ENCODE measurements at regions not wholly inside any gene's neighbourhood (a gene's known extent, or its start where the extent isn't known, plus 50 kb on each side); places are given as distances from the start of the nearest gene placed in this dataset.
"Not testable (repeated sequence)": the region's sequence is repeated elsewhere in the genome, so short reads cannot be mapped to it uniquely, and the experiment has no call there.

DNA sequence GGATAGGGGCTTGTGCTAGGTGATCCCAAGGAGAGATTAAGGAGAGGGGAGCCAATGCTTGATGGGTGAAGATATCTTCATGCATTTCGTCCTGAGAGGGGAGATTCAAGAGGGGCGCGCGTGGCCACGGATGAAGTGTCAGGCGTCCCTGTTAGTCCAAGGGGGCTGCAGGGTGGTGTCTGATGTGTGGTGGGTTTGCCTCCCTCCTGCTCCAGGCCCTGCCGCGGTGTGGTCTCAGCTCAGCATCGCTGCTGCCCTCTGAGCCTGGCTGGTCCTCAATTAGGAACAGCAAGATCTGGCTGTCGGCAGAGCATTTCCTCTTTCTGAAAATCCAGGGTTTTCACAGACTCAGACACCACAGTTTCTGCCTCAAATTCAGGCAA is 318.0 kb downstream of the THBS2 start:
- H2AFZ ChIP-seq (replicated peaks) = peak overlapping the region; percentile 6
- no peaks in the 10 kb centered on the region for H3F3A ChIP-seq (ENCODE audit: low read depth)
- no peaks in the 10 kb centered on the region for H3K36me3 Mint-ChIP-seq
- H4K20me1 ChIP-seq (ENCODE audit: low read depth) = no peaks in the 10 kb centered on the region
- H3K27me3 Mint-ChIP-seq (ENCODE audit: insufficient read depth, low read depth) = peaks cover 5% of the 10 kb centered on the region
- no peak for TF ChIP-seq EZH2 (IDR thresholded peaks at IDR 0.05)
- TF ChIP-seq, protein P1, sequence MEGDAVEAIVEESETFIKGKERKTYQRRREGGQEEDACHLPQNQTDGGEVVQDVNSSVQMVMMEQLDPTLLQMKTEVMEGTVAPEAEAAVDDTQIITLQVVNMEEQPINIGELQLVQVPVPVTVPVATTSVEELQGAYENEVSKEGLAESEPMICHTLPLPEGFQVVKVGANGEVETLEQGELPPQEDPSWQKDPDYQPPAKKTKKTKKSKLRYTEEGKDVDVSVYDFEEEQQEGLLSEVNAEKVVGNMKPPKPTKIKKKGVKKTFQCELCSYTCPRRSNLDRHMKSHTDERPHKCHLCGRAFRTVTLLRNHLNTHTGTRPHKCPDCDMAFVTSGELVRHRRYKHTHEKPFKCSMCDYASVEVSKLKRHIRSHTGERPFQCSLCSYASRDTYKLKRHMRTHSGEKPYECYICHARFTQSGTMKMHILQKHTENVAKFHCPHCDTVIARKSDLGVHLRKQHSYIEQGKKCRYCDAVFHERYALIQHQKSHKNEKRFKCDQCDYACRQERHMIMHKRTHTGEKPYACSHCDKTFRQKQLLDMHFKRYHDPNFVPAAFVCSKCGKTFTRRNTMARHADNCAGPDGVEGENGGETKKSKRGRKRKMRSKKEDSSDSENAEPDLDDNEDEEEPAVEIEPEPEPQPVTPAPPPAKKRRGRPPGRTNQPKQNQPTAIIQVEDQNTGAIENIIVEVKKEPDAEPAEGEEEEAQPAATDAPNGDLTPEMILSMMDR (IDR thresholded peaks at IDR 0.05) = no peak
- no peak for TF ChIP-seq EZH2phosphoT487 (IDR thresholded peaks at IDR 0.05)
- H3K27ac ChIP-seq = no peak overlapping the region
- no peaks in the 10 kb centered on the region for H3K36me3 ChIP-seq
- no peak overlapping the region for H3K4me3 ChIP-seq
- H3K4me1 ChIP-seq = no peaks in the 10 kb centered on the region
- no peak overlapping the region for H3K27ac Mint-ChIP-seq
- H3K4me1 Mint-ChIP-seq = peaks cover 10% of the 10 kb centered on the region
- H3K4me2 ChIP-seq = no peak overlapping the region
- H3K9ac ChIP-seq = no peak overlapping the region
- H3K4me3 Mint-ChIP-seq = no peak overlapping the region
- peaks cover 16% of the 10 kb centered on the region for H3K9me3 Mint-ChIP-seq
- no peaks in the 10 kb centered on the region for H3K79me2 ChIP-seq (ENCODE audit: low read depth)
- no peaks in the 10 kb centered on the region for H3K27me3 ChIP-seq
- DNase-seq (ENCODE audit: low spot score) = no peak
- peaks cover 9% of the 10 kb centered on the region for H3K9me3 ChIP-seq (ENCODE audit: low read depth)

DNA sequence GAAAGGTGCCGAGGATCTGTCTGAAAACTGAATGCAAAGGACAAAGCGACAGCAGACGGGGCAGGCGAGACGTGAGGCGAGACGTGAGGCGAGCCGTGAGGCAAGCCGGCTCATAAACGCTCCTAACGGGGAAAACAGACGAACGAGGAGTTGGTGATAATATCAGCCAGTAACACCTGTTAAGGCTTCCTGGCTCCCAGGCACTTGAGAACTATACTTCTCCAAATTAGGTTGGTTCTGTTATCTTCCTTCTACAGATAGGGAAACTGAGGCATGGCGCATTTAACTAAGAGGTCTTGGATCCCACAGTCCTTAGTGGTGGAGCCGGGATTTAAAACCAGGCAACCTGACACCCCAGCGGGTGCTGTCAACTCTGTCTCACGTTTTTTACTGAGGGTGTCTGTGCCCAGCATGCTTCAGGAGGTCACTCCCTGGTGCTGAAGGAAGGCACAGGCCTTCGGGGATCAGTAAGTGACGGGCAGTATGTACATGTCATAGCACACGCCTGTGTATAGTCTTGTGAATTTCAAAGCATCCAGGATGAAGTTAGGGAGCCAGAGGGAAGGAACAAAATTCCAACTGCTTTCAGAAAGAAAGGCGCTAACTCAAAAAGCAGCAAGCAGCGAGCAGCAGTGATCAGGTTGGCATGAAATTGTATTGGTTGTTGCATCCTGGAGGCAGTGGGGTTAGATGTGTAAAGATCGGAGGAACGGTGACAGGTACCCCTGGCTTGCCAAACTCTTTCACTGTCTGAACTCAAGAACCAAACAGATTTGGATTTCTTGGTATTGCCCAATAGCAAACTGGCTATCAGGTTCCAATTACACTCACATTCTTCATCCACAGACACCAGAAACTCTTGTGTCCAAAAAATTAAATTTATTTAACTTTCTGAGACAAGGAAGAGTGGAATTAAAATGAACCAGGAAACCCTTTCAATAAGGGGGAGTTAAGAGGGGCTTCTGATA is 318.7 kb downstream of the THBS2 start:
- no peak overlapping the region for H3K4me3 ChIP-seq
- H3K9me3 Mint-ChIP-seq = peaks cover 17% of the 10 kb centered on the region
- H3K27me3 ChIP-seq = no peaks in the 10 kb centered on the region
- peak overlapping the region; percentile 6 for H2AFZ ChIP-seq (replicated peaks)
- peaks cover 5% of the 10 kb centered on the region for H3K27me3 Mint-ChIP-seq (ENCODE audit: insufficient read depth, low read depth)
- H3K4me2 ChIP-seq = no peak overlapping the region
- H3K9ac ChIP-seq = no peak overlapping the region
- H3K36me3 ChIP-seq = no peaks in the 10 kb centered on the region
- TF ChIP-seq, protein P1 (IDR thresholded peaks at IDR 0.05) = no peak
- TF ChIP-seq EZH2 (IDR thresholded peaks at IDR 0.05) (no peak), EZH2phosphoT487 (IDR thresholded peaks at IDR 0.05) (no peak)
- H4K20me1 ChIP-seq (ENCODE audit: low read depth) = no peaks in the 10 kb centered on the region
- H3K79me2 ChIP-seq (ENCODE audit: low read depth) = no peaks in the 10 kb centered on the region
- no peak for DNase-seq (ENCODE audit: low spot score)
- H3F3A ChIP-seq (ENCODE audit: low read depth) = no peaks in the 10 kb centered on the region
- H3K36me3 Mint-ChIP-seq = no peaks in the 10 kb centered on the region
- no peak overlapping the region for H3K27ac ChIP-seq
- no peak overlapping the region for H3K27ac Mint-ChIP-seq
- peaks cover 10% of the 10 kb centered on the region for H3K4me1 Mint-ChIP-seq
- peaks cover 9% of the 10 kb centered on the region for H3K9me3 ChIP-seq (ENCODE audit: low read depth)
- no peak overlapping the region for H3K4me3 Mint-ChIP-seq
- no peaks in the 10 kb centered on the region for H3K4me1 ChIP-seq

DNA sequence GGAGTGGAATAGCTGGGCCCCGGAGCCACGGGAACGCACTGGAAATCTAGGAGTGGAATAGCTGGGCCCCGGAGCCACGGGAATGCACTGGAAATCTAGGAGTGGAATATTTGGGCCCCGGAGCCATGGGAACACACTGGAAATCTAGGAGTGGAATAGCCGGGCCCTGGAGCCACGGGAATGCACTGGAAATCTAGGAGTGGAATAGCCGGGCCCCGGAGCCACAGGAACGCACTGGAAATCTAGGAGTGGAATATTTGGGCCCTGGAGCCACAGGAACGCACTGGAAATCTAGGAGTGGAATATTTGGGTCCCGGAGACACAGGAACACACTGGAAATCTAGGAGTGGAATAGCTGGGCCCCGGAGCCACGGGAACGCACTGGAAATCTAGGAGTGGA is 321.5 kb downstream of the THBS2 start:
- H3K27ac Mint-ChIP-seq; H3K36me3 Mint-ChIP-seq; H4K20me1 ChIP-seq (ENCODE audit: low read depth); H3K4me3 ChIP-seq; H3K79me2 ChIP-seq (ENCODE audit: low read depth); H3K36me3 ChIP-seq; H3K4me2 ChIP-seq; H3K9me3 ChIP-seq (ENCODE audit: low read depth); H3K27ac ChIP-seq; H3K9ac ChIP-seq; H3K4me1 ChIP-seq; H3F3A ChIP-seq (ENCODE audit: low read depth); DNase-seq (ENCODE audit: low spot score); H3K27me3 Mint-ChIP-seq (ENCODE audit: insufficient read depth, low read depth); H2AFZ ChIP-seq (replicated peaks); H3K4me3 Mint-ChIP-seq; H3K4me1 Mint-ChIP-seq; H3K27me3 ChIP-seq: not testable (repeated sequence)
- H3K9me3 Mint-ChIP-seq = peaks cover 17% of the 10 kb centered on the region

DNA sequence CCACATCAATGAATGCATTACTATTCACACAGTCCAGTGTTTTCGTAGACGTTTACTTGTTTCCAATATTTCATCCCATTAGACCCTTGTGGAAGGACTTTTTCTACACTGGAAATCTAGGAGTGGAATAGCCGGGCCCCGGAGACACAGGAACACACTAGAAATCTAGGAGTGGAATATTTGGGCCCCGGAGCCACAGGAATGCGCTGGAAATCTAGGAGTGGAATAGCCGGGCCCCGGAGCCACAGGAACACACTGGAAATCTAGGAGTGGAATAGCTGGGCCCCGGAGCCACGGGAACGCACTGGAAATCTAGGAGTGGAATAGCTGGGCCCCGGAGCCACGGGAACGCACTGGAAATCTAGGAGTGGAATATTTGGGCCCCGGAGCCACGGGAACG is 322.6 kb downstream of the THBS2 start:
- not testable (repeated sequence) for H3K27ac ChIP-seq; DNase-seq (ENCODE audit: low spot score); H3K27me3 ChIP-seq; H3K4me3 ChIP-seq; H3K4me1 Mint-ChIP-seq; H3K9ac ChIP-seq; H3F3A ChIP-seq (ENCODE audit: low read depth); H3K9me3 ChIP-seq (ENCODE audit: low read depth); H3K4me2 ChIP-seq; H3K4me3 Mint-ChIP-seq; H3K4me1 ChIP-seq; H3K79me2 ChIP-seq (ENCODE audit: low read depth); H3K27ac Mint-ChIP-seq; H3K27me3 Mint-ChIP-seq (ENCODE audit: insufficient read depth, low read depth); H3K36me3 Mint-ChIP-seq; H4K20me1 ChIP-seq (ENCODE audit: low read depth); H3K36me3 ChIP-seq; H2AFZ ChIP-seq (replicated peaks)
- peaks cover 17% of the 10 kb centered on the region for H3K9me3 Mint-ChIP-seq
